GM12878 (cell line): ENCODE measurements at regions not wholly inside any gene's neighbourhood (a gene's known extent, or its start where the extent isn't known, plus 50 kb on each side); places are given as distances from the start of the nearest gene placed in this dataset.

Experiments used
- ATAC-seq: fragments of 200-7000 bp; cut with Tn5 transposase; 3 replicates; pipeline ENCODE4 v1.9.1; 2020; ENCODE audit warnings: mild to moderate bottlenecking, moderate library complexity
- BruUV-seq: library from RNA; stranded (reverse); fragments of 400-500 nt; replicated peaks from 2 replicates; lab custom pipeline; 2021; lab: Mats Ljungman, UMichigan
- CTCF ChIA-PET: fragments of 300-600 bp; sonication (Branson Sonifier 250); formaldehyde crosslinking; extraction: SDS; loops from one replicate; lab custom pipeline; 2021; ENCODE audit warnings: inconsistent platforms; lab: Yijun Ruan, JAX
- POLR2A ChIA-PET: fragments of 350-600 bp; formaldehyde crosslinking; extraction: SDS; loops from one replicate; lab custom pipeline; 2021; ENCODE audit warnings: inconsistent platforms; lab: Charles Lee
- RAD21 ChIA-PET: fragments of 300-600 bp; sonication (Branson Sonifier 250); formaldehyde crosslinking; loops from one replicate; lab custom pipeline; 2023; ENCODE audit warnings: antibody characterized with exemption; ENCODE audit not compliant: unreplicated experiment; lab: Charles Lee
- SMC1A ChIA-PET: fragments of 300-600 bp; sonication (Branson Sonifier 250); formaldehyde crosslinking; loops from one replicate; lab custom pipeline; 2023; ENCODE audit not compliant: unreplicated experiment, uncharacterized antibody; lab: Charles Lee
- DNase-seq: peaks from one replicate; pipeline ENCODE4 v3.0.0-alpha.2; 2011; ENCODE audit warnings: low read depth, low spot score
- FAIRE-seq: peaks from 3 replicates; lab custom pipeline; 2011; peaks lifted over from hg19 to GRCh38; lab: Jason Lieb, UNC
- H2AFZ ChIP-seq: 2 replicates; pipeline ENCODE4 v1.6.0; 2011; ENCODE audit warnings: low read depth, low read length, control low read depth; ENCODE audit not compliant: control insufficient read depth
- H3K27ac ChIP-seq: 2 replicates; pipeline ENCODE4 v1.5.1; 2011; ENCODE audit warnings: control low read depth; ENCODE audit not compliant: control insufficient read depth, insufficient read depth
- H3K27me3 ChIP-seq, 2 experiments: replicated peaks in 1 of 2; 2 replicates each; pipeline versions ENCODE4 v1.6.0 to v1.6.1; 2011; ENCODE audit warnings: low read length in 1 of 2; ENCODE audit not compliant: control insufficient read depth in 2 of 2, insufficient read depth in 2 of 2
- H3K36me3 ChIP-seq, 2 experiments: 2 replicates each; pipeline ENCODE4 v1.5.1; 2011; ENCODE audit warnings: low read length in 1 of 2; ENCODE audit not compliant: control insufficient read depth in 2 of 2, insufficient read depth in 2 of 2
- H3K4me1 ChIP-seq: 2 replicates; pipeline ENCODE4 v1.6.1; 2011; ENCODE audit warnings: mild to moderate bottlenecking, low read length, moderate library complexity, mixed read lengths; ENCODE audit not compliant: control insufficient read depth, insufficient read depth
- H3K4me2 ChIP-seq: 2 replicates; pipeline ENCODE4 v1.6.0; 2011; ENCODE audit warnings: control low read depth; ENCODE audit not compliant: control insufficient read depth, insufficient read depth
- H3K4me3 ChIP-seq: fragments of 200-600 bp; sonication (generic); 2 replicates; pipeline ENCODE4 v1.5.1; 2016
- H3K79me2 ChIP-seq: 2 replicates; pipeline ENCODE4 v1.6.0; 2011; ENCODE audit warnings: low read length; ENCODE audit not compliant: control insufficient read depth, insufficient read depth
- H3K9ac ChIP-seq: 2 replicates; pipeline ENCODE4 v1.8.0; 2011; ENCODE audit warnings: low read length, control low read depth, mixed read lengths; ENCODE audit not compliant: control insufficient read depth, insufficient read depth
- H3K9me3 ChIP-seq: replicated peaks from 3 replicates; pipeline ENCODE4 v1.5.1; 2011; ENCODE audit warnings: mild to moderate bottlenecking, low read length; ENCODE audit not compliant: control insufficient read depth, insufficient read depth
- H4K20me1 ChIP-seq: 2 replicates; pipeline ENCODE4 v1.6.0; 2011; ENCODE audit not compliant: control insufficient read depth, insufficient read depth
- BMI1 ChIP-seq: fragments of 450-650 bp; IDR thresholded peaks from 2 replicates; pipeline ENCODE4 v1.6.1; 2016; ENCODE audit warnings: mild to moderate bottlenecking, moderate library complexity, borderline replicate concordance
- CHD1 ChIP-seq: IDR thresholded peaks from 2 replicates; pipeline ENCODE4 v1.6.1; 2012; ENCODE audit warnings: low read depth, low read length, improper control_type of control experiment
- CREM ChIP-seq: IDR thresholded peaks from 2 replicates; pipeline ENCODE4 v1.6.1; 2014; ENCODE audit warnings: antibody characterized with exemption, low read depth
- HDGF ChIP-seq: fragments of 450-650 bp; IDR thresholded peaks from 2 replicates; pipeline ENCODE4 v1.6.1; 2016; ENCODE audit warnings: antibody characterized with exemption
- PAX5 ChIP-seq: IDR thresholded peaks from 2 replicates; pipeline ENCODE4 v1.6.1; 2011; ENCODE audit warnings: low read depth, low read length, borderline replicate concordance
- POLR2A ChIP-seq: IDR thresholded peaks from 2 replicates; pipeline ENCODE4 v1.6.1; 2011; ENCODE audit warnings: low read depth, mild to moderate bottlenecking, low read length
- RBBP5 ChIP-seq: fragments of 200-600 bp; sonication (generic); conservative IDR thresholded peaks from 2 replicates; pipeline ENCODE4 v1.6.1; 2016
- RCOR1 ChIP-seq: conservative IDR thresholded peaks from 2 replicates; pipeline ENCODE4 v1.6.1; 2012; ENCODE audit warnings: low read depth, low read length, improper control_type of control experiment
- RELA ChIP-seq: fragments of 450-650 bp; IDR thresholded peaks from 2 replicates; pipeline ENCODE4 v1.8.0; 2014; ENCODE audit warnings: borderline replicate concordance; ENCODE audit not compliant: partially characterized antibody
- WGBS: methylation state at CpG from one replicate; pipeline ENCODE4 v1.1.6; 2016; ENCODE audit warnings: low lambda C conversion rate; ENCODE audit not compliant: insufficient replicate concordance, insufficient coverage; ENCODE audit errors: missing lambda C conversion rate; 5-methylcytosine and 5-hydroxymethylcytosine counted together
- in situ Hi-C: fragments of 300-500 bp; cut with MboI; formaldehyde crosslinking; loops from 9 replicates; pipeline ENCODE4 v1.14.3; 2018; ENCODE audit warnings: mixed read lengths
- intact Hi-C: fragments of 100-400 bp; cut with micrococcal nuclease; formaldehyde crosslinking; loops from one replicate; pipeline ENCODE4 v1.14.2; 2022; ENCODE audit not compliant: unreplicated experiment
- TF ChIP-seq, protein P1 (sequence below): fragments of 450-650 bp; formaldehyde crosslinking; IDR thresholded peaks from 2 replicates; pipeline ENCODE4 v1.4.0; 2020; ENCODE audit warnings: mild to moderate bottlenecking, moderate library complexity
- TF ChIP-seq, protein P2 (sequence below): fragments of 450-650 bp; IDR thresholded peaks from 2 replicates; pipeline ENCODE4 v1.6.1; 2018; ENCODE audit warnings: borderline replicate concordance, mild to moderate bottlenecking; ENCODE audit not compliant: partially characterized antibody
- TF ChIP-seq, protein P3 (sequence below), 3 experiments: IDR thresholded peaks in 2 of 3; conservative IDR thresholded peaks in 1 of 3; 2 replicates each; pipeline ENCODE4 v1.5.1; 2011; ENCODE audit warnings: low read depth in 3 of 3, low read length in 3 of 3, mild to moderate bottlenecking in 3 of 3, control low read depth in 2 of 3, moderate library complexity in 2 of 3, inconsistent platforms in 1 of 3, mixed read lengths in 1 of 3; ENCODE audit not compliant: control insufficient read depth in 2 of 3, insufficient read depth in 1 of 3; ENCODE audit errors: extremely low read depth in 1 of 3

DNA sequence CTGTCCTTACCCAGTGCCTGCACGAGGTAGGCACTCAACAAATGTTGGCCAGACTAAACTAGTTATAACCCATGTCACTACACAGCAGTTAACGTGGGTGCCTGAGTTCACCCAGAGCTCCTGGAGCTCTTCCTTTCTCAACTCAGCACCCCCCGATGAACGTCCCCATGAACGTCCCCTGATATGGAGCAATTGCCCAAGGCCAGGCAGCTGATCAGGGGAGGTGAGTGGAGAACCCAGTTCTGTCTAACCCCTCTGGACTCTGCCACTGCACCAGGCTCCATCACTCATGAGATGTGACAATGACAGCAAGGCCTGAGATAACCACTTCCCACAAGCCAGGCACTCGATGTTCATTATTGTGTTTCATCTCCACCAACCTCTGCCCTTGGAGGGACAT, 199.0 kb downstream of the BCL11B start:
- Histone ChIP-seq H3K9ac (no peak overlapping the region), H3K4me1 (no peaks in the 10 kb centered on the region)
- BruUV-seq: no TSS peak
- DNase-seq: no peak
- no peak for FAIRE-seq
- no peak for ATAC-seq
- TF ChIP-seq CREM (no peak), CHD1 (no peak), HDGF (no peak), POLR2A (no peak), RELA (no peak), BMI1 (no peak), RBBP5 (no peak), RCOR1 (no peak), PAX5 (no peak)
- TF ChIP-seq, protein P1, sequence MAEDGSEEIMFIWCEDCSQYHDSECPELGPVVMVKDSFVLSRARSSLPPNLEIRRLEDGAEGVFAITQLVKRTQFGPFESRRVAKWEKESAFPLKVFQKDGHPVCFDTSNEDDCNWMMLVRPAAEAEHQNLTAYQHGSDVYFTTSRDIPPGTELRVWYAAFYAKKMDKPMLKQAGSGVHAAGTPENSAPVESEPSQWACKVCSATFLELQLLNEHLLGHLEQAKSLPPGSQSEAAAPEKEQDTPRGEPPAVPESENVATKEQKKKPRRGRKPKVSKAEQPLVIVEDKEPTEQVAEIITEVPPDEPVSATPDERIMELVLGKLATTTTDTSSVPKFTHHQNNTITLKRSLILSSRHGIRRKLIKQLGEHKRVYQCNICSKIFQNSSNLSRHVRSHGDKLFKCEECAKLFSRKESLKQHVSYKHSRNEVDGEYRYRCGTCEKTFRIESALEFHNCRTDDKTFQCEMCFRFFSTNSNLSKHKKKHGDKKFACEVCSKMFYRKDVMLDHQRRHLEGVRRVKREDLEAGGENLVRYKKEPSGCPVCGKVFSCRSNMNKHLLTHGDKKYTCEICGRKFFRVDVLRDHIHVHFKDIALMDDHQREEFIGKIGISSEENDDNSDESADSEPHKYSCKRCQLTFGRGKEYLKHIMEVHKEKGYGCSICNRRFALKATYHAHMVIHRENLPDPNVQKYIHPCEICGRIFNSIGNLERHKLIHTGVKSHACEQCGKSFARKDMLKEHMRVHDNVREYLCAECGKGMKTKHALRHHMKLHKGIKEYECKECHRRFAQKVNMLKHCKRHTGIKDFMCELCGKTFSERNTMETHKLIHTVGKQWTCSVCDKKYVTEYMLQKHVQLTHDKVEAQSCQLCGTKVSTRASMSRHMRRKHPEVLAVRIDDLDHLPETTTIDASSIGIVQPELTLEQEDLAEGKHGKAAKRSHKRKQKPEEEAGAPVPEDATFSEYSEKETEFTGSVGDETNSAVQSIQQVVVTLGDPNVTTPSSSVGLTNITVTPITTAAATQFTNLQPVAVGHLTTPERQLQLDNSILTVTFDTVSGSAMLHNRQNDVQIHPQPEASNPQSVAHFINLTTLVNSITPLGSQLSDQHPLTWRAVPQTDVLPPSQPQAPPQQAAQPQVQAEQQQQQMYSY (CRISPR knock-in tag): no peak
- TF ChIP-seq, protein P2, sequence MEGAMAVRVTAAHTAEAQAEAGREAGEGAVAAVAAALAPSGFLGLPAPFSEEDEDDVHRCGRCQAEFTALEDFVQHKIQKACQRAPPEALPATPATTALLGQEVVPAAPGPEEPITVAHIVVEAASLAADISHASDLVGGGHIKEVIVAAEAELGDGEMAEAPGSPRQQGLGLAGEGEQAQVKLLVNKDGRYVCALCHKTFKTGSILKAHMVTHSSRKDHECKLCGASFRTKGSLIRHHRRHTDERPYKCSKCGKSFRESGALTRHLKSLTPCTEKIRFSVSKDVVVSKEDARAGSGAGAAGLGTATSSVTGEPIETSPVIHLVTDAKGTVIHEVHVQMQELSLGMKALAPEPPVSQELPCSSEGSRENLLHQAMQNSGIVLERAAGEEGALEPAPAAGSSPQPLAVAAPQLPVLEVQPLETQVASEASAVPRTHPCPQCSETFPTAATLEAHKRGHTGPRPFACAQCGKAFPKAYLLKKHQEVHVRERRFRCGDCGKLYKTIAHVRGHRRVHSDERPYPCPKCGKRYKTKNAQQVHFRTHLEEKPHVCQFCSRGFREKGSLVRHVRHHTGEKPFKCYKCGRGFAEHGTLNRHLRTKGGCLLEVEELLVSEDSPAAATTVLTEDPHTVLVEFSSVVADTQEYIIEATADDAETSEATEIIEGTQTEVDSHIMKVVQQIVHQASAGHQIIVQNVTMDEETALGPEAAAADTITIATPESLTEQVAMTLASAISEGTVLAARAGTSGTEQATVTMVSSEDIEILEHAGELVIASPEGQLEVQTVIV: no peak
- TF ChIP-seq, protein P3, sequence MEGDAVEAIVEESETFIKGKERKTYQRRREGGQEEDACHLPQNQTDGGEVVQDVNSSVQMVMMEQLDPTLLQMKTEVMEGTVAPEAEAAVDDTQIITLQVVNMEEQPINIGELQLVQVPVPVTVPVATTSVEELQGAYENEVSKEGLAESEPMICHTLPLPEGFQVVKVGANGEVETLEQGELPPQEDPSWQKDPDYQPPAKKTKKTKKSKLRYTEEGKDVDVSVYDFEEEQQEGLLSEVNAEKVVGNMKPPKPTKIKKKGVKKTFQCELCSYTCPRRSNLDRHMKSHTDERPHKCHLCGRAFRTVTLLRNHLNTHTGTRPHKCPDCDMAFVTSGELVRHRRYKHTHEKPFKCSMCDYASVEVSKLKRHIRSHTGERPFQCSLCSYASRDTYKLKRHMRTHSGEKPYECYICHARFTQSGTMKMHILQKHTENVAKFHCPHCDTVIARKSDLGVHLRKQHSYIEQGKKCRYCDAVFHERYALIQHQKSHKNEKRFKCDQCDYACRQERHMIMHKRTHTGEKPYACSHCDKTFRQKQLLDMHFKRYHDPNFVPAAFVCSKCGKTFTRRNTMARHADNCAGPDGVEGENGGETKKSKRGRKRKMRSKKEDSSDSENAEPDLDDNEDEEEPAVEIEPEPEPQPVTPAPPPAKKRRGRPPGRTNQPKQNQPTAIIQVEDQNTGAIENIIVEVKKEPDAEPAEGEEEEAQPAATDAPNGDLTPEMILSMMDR (IDR thresholded peaks at IDR 0.05 in 2 of 3, conservative IDR thresholded peaks at IDR 0.05 in 1 of 3; ENCODE audit: control insufficient read depth in 2 of 3, extremely low read depth in 1 of 3, insufficient read depth in 1 of 3, low read depth in 3 of 3, low read length in 3 of 3): no peak
- TF ChIP-seq, all 136 proteins: peak for 0
- Histone ChIP-seq H2AFZ (no peak overlapping the region), H3K27ac (no peak overlapping the region), H3K27me3 (no peaks in the 10 kb centered on the region), H3K4me2 (no peak overlapping the region), H3K9me3 (no peaks in the 10 kb centered on the region; the same call in 2 of the 3 replicates), H3K79me2 (no peaks in the 10 kb centered on the region), H4K20me1 (no peaks in the 10 kb centered on the region), H3K36me3 (no peaks in the 10 kb centered on the region), H3K4me3 (no peak overlapping the region)
- in situ Hi-C loops: no loop called here
- CTCF ChIA-PET: no interaction called here
- SMC1A ChIA-PET: no interaction called here
- POLR2A ChIA-PET: no interaction called here
- intact Hi-C loops: no loop called here
- WGBS: 28% methylated on average over 6 of the region's 6 CpGs
- RAD21 ChIA-PET: no interaction called here
